Esophagus muscularis mucosa (tissue), 4 donors: ENCODE measurements at regions not wholly inside any gene's neighbourhood (a gene's known extent, or its start where the extent isn't known, plus 50 kb on each side); places are given as distances from the start of the nearest gene placed in this dataset.

ENCODE experiments used
- DNase-seq: peaks from one replicate; pipeline ENCODE4 v3.0.0-alpha.2; 2017; ENCODE audit errors: extremely low spot score
- H3K27ac ChIP-seq, 4 donors: fragments of 200-600 bp; sonication (generic); replicated peaks in 1 of 4; 1 replicate in 3 of 4; 2 replicates in 1 of 4; pipeline ENCODE4 v1.5.1; 2016 to 2019; ENCODE audit warnings: mild to moderate bottlenecking in 1 of 4
- H3K27me3 ChIP-seq, 4 donors: fragments of 200-600 bp; sonication (generic); one replicate each; pipeline versions ENCODE4 v1.5.1 to v1.6.0; 2016 to 2019
- H3K36me3 ChIP-seq, 4 donors: fragments of 200-600 bp; sonication (generic); one replicate each; pipeline ENCODE4 v1.5.1; 2016 to 2019
- H3K4me1 ChIP-seq, 4 donors: fragments of 200-600 bp; sonication (generic); one replicate each; pipeline ENCODE4 v1.5.1; 2016 to 2019
- H3K4me3 ChIP-seq, 4 donors: fragments of 200-600 bp; sonication (generic); 1 replicate in 2 of 4; 2 replicates in 2 of 4; pipeline ENCODE4 v1.5.1; 2016 to 2019; ENCODE audit warnings: mild to moderate bottlenecking in 4 of 4, moderate library complexity in 1 of 4
- H3K9me3 ChIP-seq, 4 donors: fragments of 200-600 bp; sonication (generic); 1 replicate in 3 of 4; 2 replicates in 1 of 4; pipeline ENCODE4 v1.5.1; 2016 to 2019
- EP300 ChIP-seq: sonication (generic); formaldehyde crosslinking; IDR thresholded peaks from one replicate; pipeline ENCODE4 v1.6.1; 2017; ENCODE audit warnings: antibody characterized with exemption
- POLR2A ChIP-seq: fragments of 450-650 bp; IDR thresholded peaks from one replicate; pipeline ENCODE4 v1.6.1; 2017; ENCODE audit warnings: antibody characterized with exemption, moderate library complexity, mild to moderate bottlenecking, low read depth
- POLR2AphosphoS5 ChIP-seq, 2 donors: sonication (generic); formaldehyde crosslinking; IDR thresholded peaks; one replicate each; pipeline ENCODE4 v1.6.1; 2017; ENCODE audit warnings: antibody characterized with exemption in 2 of 2
- WGBS: methylation state at CpG from one replicate; pipeline ENCODE4 v1.1.5; 2018; 5-methylcytosine and 5-hydroxymethylcytosine counted together
- intact Hi-C: fragments of 100-400 bp; cut with DNase I; formaldehyde crosslinking; loops from one replicate; pipeline ENCODE4 v1.15.1; 2023
- TF ChIP-seq, protein P1 (sequence below), 3 experiments: fragments of 200-600 bp in 2 of 3; fragments of 450-650 bp in 1 of 3; sonication (generic) in 2 of 3; IDR thresholded peaks; one replicate each; pipeline ENCODE4 v1.5.1; 2017 to 2019; ENCODE audit warnings: antibody characterized with exemption in 3 of 3, mild to moderate bottlenecking in 2 of 3, moderate library complexity in 1 of 3

DNA sequence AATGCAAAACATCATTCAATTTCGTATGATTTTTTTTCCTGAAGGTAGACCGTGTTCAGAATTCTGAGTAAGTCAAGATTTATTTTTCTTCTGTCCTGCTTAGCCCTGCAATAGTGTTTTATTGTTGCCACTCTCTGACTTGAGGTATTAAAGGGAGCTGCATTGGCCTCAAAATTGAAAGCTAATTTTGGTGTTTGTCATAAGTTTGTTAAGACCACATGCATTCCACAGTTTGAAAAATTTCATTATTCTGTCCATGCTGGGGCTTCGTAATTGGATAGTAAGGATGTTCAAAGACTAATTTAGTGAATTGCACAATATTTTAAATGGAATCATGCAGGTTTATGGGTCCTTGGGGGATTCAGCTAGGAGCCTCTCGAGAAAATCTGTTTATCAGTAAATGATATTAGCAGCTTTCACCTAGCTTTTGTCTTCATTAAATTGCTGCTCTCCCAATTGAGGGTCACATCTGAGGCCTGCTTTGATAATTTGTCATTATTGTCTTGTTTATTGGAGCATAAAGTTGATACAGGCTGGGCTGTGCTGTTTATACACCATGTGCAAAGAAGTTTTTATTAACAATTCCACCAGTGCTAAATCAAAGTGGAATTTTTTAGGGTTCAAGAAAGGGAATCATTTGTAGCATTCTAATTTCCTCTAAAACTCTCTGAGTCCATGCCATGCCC, 339.8 kb upstream of the OBI1 start:
- TF ChIP-seq, protein P1, sequence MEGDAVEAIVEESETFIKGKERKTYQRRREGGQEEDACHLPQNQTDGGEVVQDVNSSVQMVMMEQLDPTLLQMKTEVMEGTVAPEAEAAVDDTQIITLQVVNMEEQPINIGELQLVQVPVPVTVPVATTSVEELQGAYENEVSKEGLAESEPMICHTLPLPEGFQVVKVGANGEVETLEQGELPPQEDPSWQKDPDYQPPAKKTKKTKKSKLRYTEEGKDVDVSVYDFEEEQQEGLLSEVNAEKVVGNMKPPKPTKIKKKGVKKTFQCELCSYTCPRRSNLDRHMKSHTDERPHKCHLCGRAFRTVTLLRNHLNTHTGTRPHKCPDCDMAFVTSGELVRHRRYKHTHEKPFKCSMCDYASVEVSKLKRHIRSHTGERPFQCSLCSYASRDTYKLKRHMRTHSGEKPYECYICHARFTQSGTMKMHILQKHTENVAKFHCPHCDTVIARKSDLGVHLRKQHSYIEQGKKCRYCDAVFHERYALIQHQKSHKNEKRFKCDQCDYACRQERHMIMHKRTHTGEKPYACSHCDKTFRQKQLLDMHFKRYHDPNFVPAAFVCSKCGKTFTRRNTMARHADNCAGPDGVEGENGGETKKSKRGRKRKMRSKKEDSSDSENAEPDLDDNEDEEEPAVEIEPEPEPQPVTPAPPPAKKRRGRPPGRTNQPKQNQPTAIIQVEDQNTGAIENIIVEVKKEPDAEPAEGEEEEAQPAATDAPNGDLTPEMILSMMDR (IDR thresholded peaks at IDR 0.05) = no peak
- TF ChIP-seq EP300 = no peak
- TF ChIP-seq POLR2AphosphoS5 (IDR thresholded peaks at IDR 0.05) = no peak
- no peak for TF ChIP-seq POLR2A
- Histone ChIP-seq H3K27ac (no peak overlapping the region), H3K36me3 (no peaks in the 10 kb centered on the region), H3K27me3 (peaks cover 0 to 8% (median 0%) of the 10 kb centered on the region in 4 donors), H3K4me3 (no peak overlapping the region), H3K4me1 (no peaks in the 10 kb centered on the region), H3K9me3 (no peaks in the 10 kb centered on the region)
- intact Hi-C loops = no loop called here
- no peak for DNase-seq
- WGBS = 67% methylated on average over 4 of the region's 4 CpGs

DNA sequence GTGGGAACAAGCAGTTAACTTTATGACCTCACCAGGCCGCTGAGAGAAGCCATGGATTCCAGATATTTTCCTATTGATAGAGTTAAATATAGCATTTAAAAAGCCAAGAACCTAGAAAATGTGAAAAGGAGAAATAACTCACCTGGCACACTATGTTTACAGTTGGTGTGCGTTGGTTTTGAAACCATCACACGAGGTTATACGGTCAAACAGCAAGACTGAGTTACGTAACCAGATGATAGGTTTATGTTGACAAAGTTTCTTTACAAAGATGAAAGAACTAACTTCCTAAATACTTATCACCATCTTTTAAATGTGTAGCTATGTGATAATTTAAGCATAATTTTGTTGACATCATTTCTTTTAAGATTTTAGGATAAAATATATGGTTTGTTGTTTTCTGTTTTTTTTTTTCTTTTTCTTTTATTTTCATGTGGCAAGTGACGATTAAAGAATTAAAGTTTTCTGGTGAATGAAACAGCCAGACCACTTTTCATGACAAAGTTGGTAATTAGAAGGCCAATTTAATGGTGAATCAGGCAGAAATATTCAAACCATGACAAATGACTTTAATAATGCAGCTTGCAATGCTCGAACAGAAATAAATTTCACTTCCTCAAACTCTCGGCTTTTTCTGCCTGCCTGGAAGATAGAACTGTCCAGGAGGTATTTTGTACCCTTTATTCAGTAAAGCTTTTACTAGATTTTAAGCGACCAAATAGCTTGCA, 339.1 kb upstream of the OBI1 start:
- 68% methylated on average over 9 of the region's 9 CpGs for WGBS
- intact Hi-C loops = no loop called here
- Histone ChIP-seq H3K36me3 (no peaks in the 10 kb centered on the region), H3K4me3 (no peak overlapping the region), H3K9me3 (no peaks in the 10 kb centered on the region), H3K27me3 (peaks cover 0 to 8% (median 0%) of the 10 kb centered on the region in 4 donors), H3K27ac (no peak overlapping the region), H3K4me1 (no peaks in the 10 kb centered on the region)
- no peak for DNase-seq
- TF ChIP-seq EP300 (no peak), POLR2A (no peak), POLR2AphosphoS5 (IDR thresholded peaks at IDR 0.05) (no peak)
- TF ChIP-seq, protein P1 (IDR thresholded peaks at IDR 0.05) = no peak

DNA sequence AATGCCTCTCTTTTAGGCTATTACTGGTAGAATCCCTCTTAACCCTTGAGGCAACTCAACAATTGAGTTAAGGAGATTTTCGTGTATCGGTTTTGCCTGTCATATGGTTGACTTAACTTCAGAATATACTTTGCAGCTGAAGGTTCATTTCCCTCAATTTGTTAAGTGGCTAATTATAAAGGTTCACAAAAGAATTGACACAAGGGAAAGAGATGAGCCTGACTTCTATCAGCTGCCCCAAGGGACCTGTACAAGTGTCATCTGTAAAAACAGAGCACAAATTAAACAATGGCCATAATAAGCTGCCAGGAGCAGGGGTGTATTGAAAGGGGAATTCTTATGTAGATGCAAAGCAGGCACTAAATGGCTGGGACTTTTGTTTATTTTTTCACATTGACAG, 334.8 kb upstream of the OBI1 start:
- intact Hi-C loops = no loop called here
- 62% methylated on average over 2 of the region's 2 CpGs for WGBS

DNA sequence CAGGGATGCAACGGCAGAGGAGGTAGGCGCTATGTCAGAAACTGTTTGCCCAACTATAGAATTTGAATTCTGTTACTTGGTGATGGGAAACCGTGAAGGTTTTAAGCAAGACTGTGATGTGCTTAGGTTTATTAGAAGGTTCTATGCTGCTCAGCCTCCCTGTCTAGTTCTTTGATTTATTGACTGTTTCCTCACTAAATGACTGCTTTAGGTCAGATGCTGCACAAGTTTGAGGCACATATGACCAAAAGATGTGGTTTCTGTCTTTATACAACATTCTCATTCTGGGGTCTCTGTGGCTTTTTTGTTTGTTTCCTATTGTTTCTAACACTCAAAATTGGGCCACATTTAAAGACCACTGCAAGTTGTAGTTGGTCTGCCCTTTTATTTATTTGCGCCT, 323.0 kb upstream of the OBI1 start:
- intact Hi-C loops = no loop called here
- Histone ChIP-seq H3K4me1 (no peaks in the 10 kb centered on the region), H3K9me3 (no peaks in the 10 kb centered on the region), H3K4me3 (no peak overlapping the region), H3K27ac (no peak overlapping the region), H3K27me3 (peaks cover 0 to 7% (median 0%) of the 10 kb centered on the region in 4 donors), H3K36me3 (no peaks in the 10 kb centered on the region)
- 73% methylated on average over 4 of the region's 4 CpGs for WGBS
- no peak for DNase-seq
- TF ChIP-seq EP300 = no peak
- no peak for TF ChIP-seq POLR2A
- TF ChIP-seq, protein P1 (IDR thresholded peaks at IDR 0.05) = no peak
- no peak for TF ChIP-seq POLR2AphosphoS5 (IDR thresholded peaks at IDR 0.05)

More for the DNA sequence above, 334.8 kb upstream of the OBI1 start:
- Histone ChIP-seq H3K4me3 (no peak overlapping the region), H3K4me1 (no peaks in the 10 kb centered on the region), H3K27ac (no peak overlapping the region), H3K27me3 (peaks cover 0 to 8% (median 0%) of the 10 kb centered on the region in 4 donors), H3K9me3 (peaks cover 0 to 4% (median 0%) of the 10 kb centered on the region in 4 donors), H3K36me3 (no peaks in the 10 kb centered on the region)
- no peak for DNase-seq
- TF ChIP-seq EP300 (no peak), POLR2AphosphoS5 (IDR thresholded peaks at IDR 0.05) (no peak), POLR2A (no peak)
- TF ChIP-seq, protein P1 (IDR thresholded peaks at IDR 0.05) = no peak
